SKM-1 treated with dmso at 0.1 percent for 144 hours (cell line): ENCODE measurements at regions not wholly inside any gene's neighbourhood (a gene's known extent, or its start where the extent isn't known, plus 50 kb on each side); places are given as distances from the start of the nearest gene placed in this dataset.

ENCODE experiments used
- DNase-seq: peaks from one replicate; lab custom pipeline; 2025; ENCODE audit not compliant: unreplicated experiment; lab: John Stamatoyannopoulos, UW

GRCh38 chr17:77590951-77591735, 367.4 kb upstream of the TNRC6C start:
- DNase-seq: no peak

- DNase-seq: no peak
Observed at GRCh38 chr17:77592106-77592865, 366.2 kb upstream of the TNRC6C start.

GRCh38 chr17:77593081-77593480, 365.4 kb upstream of the TNRC6C start:
- DNase-seq: no peak

GRCh38 chr17:77594416-77595209, 363.9 kb upstream of the TNRC6C start:
- no peak for DNase-seq

GRCh38 chr17:77596491-77597417, 361.7 kb upstream of the TNRC6C start:
- DNase-seq: no peak

- no peak for DNase-seq
Observed at GRCh38 chr17:77597418-77598240, 360.9 kb upstream of the TNRC6C start.

GRCh38 chr17:77598241-77598620, 360.3 kb upstream of the TNRC6C start:
- DNase-seq: no peak

- no peak for DNase-seq
Observed at GRCh38 chr17:77599699-77600098, 358.8 kb upstream of the TNRC6C start.

GRCh38 chr17:77600346-77600745, 358.2 kb upstream of the TNRC6C start:
- DNase-seq: no peak

- DNase-seq: no peak
Observed at GRCh38 chr17:77601054-77601979, 357.2 kb upstream of the TNRC6C start.

- no peak for DNase-seq
Observed at GRCh38 chr17:77602062-77602746, 356.3 kb upstream of the TNRC6C start.

- DNase-seq: no peak
Observed at GRCh38 chr17:77602883-77603640, 355.4 kb upstream of the TNRC6C start.

GRCh38 chr17:77604301-77604972, 354.1 kb upstream of the TNRC6C start:
- no peak for DNase-seq

GRCh38 chr17:77604973-77605313, 353.6 kb upstream of the TNRC6C start:
- DNase-seq: no peak

GRCh38 chr17:77606146-77606864, 352.2 kb upstream of the TNRC6C start:
- no peak for DNase-seq

GRCh38 chr17:77606865-77607210, 351.7 kb upstream of the TNRC6C start:
- no peak for DNase-seq
